Fibroblast of mammary gland (primary cell): ENCODE measurements at regions not wholly inside any gene's neighbourhood (a gene's known extent, or its start where the extent isn't known, plus 50 kb on each side); places are given as distances from the start of the nearest gene placed in this dataset.

Experiments
- DNase-seq: peaks from one replicate; pipeline ENCODE4 v3.0.0-alpha.2; 2010; ENCODE audit warnings: low read depth
- H3K4me3 ChIP-seq: 2 replicates; pipeline ENCODE4 v1.5.1; 2011; ENCODE audit warnings: low read depth, mild to moderate bottlenecking, low read length, moderate library complexity; ENCODE audit not compliant: control insufficient read depth
- CTCF ChIP-seq: conservative IDR thresholded peaks from 2 replicates; pipeline ENCODE4 v1.5.1; 2011; ENCODE audit warnings: low read depth, low read length, inconsistent platforms; ENCODE audit not compliant: control insufficient read depth, insufficient read depth

GRCh38 chr2:147521936-147522335 lies 322.9 kb upstream of the ACVR2A start:
- no peak overlapping the region for H3K4me3 ChIP-seq
- DNase-seq, result no peak
- TF ChIP-seq CTCF, result no peak

- DNase-seq, result no peak
- H3K4me3 ChIP-seq, result no peak overlapping the region
- TF ChIP-seq CTCF, result no peak
Observed at GRCh38 chr2:147520817-147521216, 324.0 kb upstream of the ACVR2A start.

- TF ChIP-seq CTCF, result no peak
- H3K4me3 ChIP-seq, result no peak overlapping the region
- DNase-seq, result no peak
Observed at GRCh38 chr2:147519178-147519577, 325.7 kb upstream of the ACVR2A start.

- H3K4me3 ChIP-seq, result no peak overlapping the region
- no peak for TF ChIP-seq CTCF
- DNase-seq, result no peak
Observed at GRCh38 chr2:147515213-147515612, 329.6 kb upstream of the ACVR2A start.

GRCh38 chr2:147512206-147512605 lies 332.6 kb upstream of the ACVR2A start:
- TF ChIP-seq CTCF, result no peak
- no peak overlapping the region for H3K4me3 ChIP-seq
- DNase-seq, result no peak

GRCh38 chr2:147511491-147511948 lies 333.3 kb upstream of the ACVR2A start:
- H3K4me3 ChIP-seq, result no peak overlapping the region
- TF ChIP-seq CTCF, result no peak
- DNase-seq, result peak; percentile 69

- no peak for TF ChIP-seq CTCF
- DNase-seq, result no peak
- no peak overlapping the region for H3K4me3 ChIP-seq
Observed at GRCh38 chr2:147509821-147510220, 335.0 kb upstream of the ACVR2A start.
